ENCODE measurements at regions not wholly inside any gene's neighbourhood (a gene's known extent, or its start where the extent isn't known, plus 50 kb on each side); places are given as distances from the start of the nearest gene placed in this dataset.

DNA sequence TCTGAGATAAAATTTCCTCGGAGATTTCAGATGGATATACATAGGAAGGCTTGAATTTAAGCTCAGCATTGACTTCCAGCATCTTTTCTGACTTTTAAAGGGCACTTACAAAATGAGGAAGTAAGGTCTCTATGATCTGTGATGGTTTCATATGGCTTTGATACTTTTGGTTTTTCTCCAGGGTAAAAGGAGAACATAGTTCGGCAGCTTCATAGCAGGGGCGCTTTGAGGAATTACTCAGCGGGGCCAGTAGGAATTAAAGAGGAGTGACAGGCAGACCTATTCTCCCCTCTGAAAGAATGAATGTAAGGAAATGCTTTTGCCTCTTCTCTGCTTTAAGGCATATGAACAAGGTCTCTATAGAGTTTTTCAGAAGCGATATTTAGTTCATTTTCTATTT is 80.0 kb upstream of the PCDH15 start:
- H4K20me1 ChIP-seq (ENCODE audit: low read depth), result no peaks in the 10 kb centered on the region
- H3K4me1 ChIP-seq, result peaks cover 10% of the 10 kb centered on the region
- peak overlapping the region; percentile 45 for H3K4me2 ChIP-seq
- H3K4me3 Mint-ChIP-seq, result no peak overlapping the region
- H3K4me1 Mint-ChIP-seq, result peaks cover 14% of the 10 kb centered on the region
- H3K4me3 ChIP-seq, result no peak overlapping the region
- H3F3A ChIP-seq (ENCODE audit: low read depth), result no peaks in the 10 kb centered on the region
- H3K27ac Mint-ChIP-seq, result peak overlapping the region; percentile 3
- no peaks in the 10 kb centered on the region for H3K36me3 Mint-ChIP-seq
- TF ChIP-seq EZH2phosphoT487 (IDR thresholded peaks at IDR 0.05) (no peak), CTCF (IDR thresholded peaks at IDR 0.05) (no peak), EZH2 (IDR thresholded peaks at IDR 0.05) (no peak)
- no peak overlapping the region for H3K27ac ChIP-seq
- no peaks in the 10 kb centered on the region for H3K27me3 ChIP-seq
- no peaks in the 10 kb centered on the region for H3K27me3 Mint-ChIP-seq (ENCODE audit: insufficient read depth, low read depth)
- DNase-seq (ENCODE audit: low spot score), result peak; percentile 29
- no peaks in the 10 kb centered on the region for H3K9me3 Mint-ChIP-seq
- no peak overlapping the region for H3K9ac ChIP-seq
- no peaks in the 10 kb centered on the region for H3K9me3 ChIP-seq (ENCODE audit: low read depth)
- no peaks in the 10 kb centered on the region for H3K36me3 ChIP-seq
- H3K79me2 ChIP-seq (ENCODE audit: low read depth), result no peaks in the 10 kb centered on the region
- peak overlapping the region; percentile 79 for H2AFZ ChIP-seq (replicated peaks)

DNA sequence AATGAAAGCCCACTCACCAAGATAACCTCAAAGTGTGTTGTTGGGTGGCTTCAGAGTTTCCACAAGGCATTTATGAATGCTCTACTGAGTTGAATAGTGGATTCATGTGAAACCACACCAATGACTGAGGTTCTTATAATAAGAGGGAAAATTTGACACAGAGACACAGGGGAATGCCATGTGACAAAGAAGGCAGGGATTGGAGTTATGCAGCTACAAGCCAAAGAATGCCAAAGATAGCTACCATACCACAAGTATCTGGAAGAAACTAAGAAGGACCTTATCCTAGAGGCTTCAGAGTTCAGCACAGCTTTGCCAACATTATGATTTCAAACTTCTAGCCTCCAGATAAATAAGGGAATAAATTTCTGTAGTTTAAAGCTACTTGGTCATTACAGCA is 68.0 kb upstream of the PCDH15 start:
- Histone ChIP-seq H3K9ac (no peak overlapping the region), H3K27ac (no peak overlapping the region), H3K4me2 (no peak overlapping the region), H3K4me3 (no peak overlapping the region), H3K36me3 (no peaks in the 10 kb centered on the region), H3F3A (ENCODE audit: low read depth) (no peaks in the 10 kb centered on the region), H3K9me3 (ENCODE audit: low read depth) (no peaks in the 10 kb centered on the region), H4K20me1 (ENCODE audit: low read depth) (no peaks in the 10 kb centered on the region), H3K27me3 (no peaks in the 10 kb centered on the region), H2AFZ (replicated peaks) (no peak overlapping the region), H3K79me2 (ENCODE audit: low read depth) (no peaks in the 10 kb centered on the region), H3K4me1 (no peaks in the 10 kb centered on the region)
- no peak for DNase-seq (ENCODE audit: low spot score)
- TF ChIP-seq EZH2phosphoT487 (IDR thresholded peaks at IDR 0.05) (no peak), CTCF (IDR thresholded peaks at IDR 0.05) (no peak), EZH2 (IDR thresholded peaks at IDR 0.05) (no peak)
- no peaks in the 10 kb centered on the region for H3K27me3 Mint-ChIP-seq (ENCODE audit: insufficient read depth, low read depth)
- H3K4me1 Mint-ChIP-seq, result no peaks in the 10 kb centered on the region
- H3K4me3 Mint-ChIP-seq, result no peak overlapping the region
- H3K36me3 Mint-ChIP-seq, result no peaks in the 10 kb centered on the region
- H3K9me3 Mint-ChIP-seq, result no peaks in the 10 kb centered on the region
- H3K27ac Mint-ChIP-seq, result no peak overlapping the region

- no peak overlapping the region for H3K4me2 ChIP-seq
- Mint-ChIP-seq H3K4me1 (no peaks in the 10 kb centered on the region), H3K27me3 (ENCODE audit: insufficient read depth, low read depth) (no peaks in the 10 kb centered on the region)
These were observed 65.6 kb upstream of the PCDH15 start for GRCh38 chr10:54866666-54867065.

More at GRCh38 chr10:54866666-54867065, 65.6 kb upstream of the PCDH15 start:
- Histone ChIP-seq H3K4me3 (no peak overlapping the region), H3K79me2 (ENCODE audit: low read depth) (no peaks in the 10 kb centered on the region), H3K27ac (no peak overlapping the region), H3K4me1 (no peaks in the 10 kb centered on the region), H3K9me3 (ENCODE audit: low read depth) (no peaks in the 10 kb centered on the region), H3K36me3 (no peaks in the 10 kb centered on the region), H3K27me3 (no peaks in the 10 kb centered on the region), H3F3A (ENCODE audit: low read depth) (no peaks in the 10 kb centered on the region), H4K20me1 (ENCODE audit: low read depth) (no peaks in the 10 kb centered on the region), H2AFZ (replicated peaks) (no peak overlapping the region), H3K9ac (no peak overlapping the region)
- H3K27ac Mint-ChIP-seq, result no peak overlapping the region
- no peak for TF ChIP-seq EZH2 (IDR thresholded peaks at IDR 0.05)
- no peak for TF ChIP-seq CTCF (IDR thresholded peaks at IDR 0.05)
- TF ChIP-seq EZH2phosphoT487 (IDR thresholded peaks at IDR 0.05), result no peak
- no peaks in the 10 kb centered on the region for H3K9me3 Mint-ChIP-seq
- no peaks in the 10 kb centered on the region for H3K36me3 Mint-ChIP-seq
- no peak for DNase-seq (ENCODE audit: low spot score)
- no peak overlapping the region for H3K4me3 Mint-ChIP-seq

All from neural progenitor cell (in vitro differentiated cells).